GM19240 (cell line): ENCODE measurements at regions not wholly inside any gene's neighbourhood (a gene's known extent, or its start where the extent isn't known, plus 50 kb on each side); places are given as distances from the start of the nearest gene placed in this dataset.
"Not testable (repeated sequence)": the region's sequence is repeated elsewhere in the genome, so short reads cannot be mapped to it uniquely, and the experiment has no call there.

Source experiments
- DNase-seq: peaks from one replicate; pipeline ENCODE4 v3.0.0; 2011; ENCODE audit warnings: low spot score; ENCODE audit not compliant: insufficient read length

DNA sequence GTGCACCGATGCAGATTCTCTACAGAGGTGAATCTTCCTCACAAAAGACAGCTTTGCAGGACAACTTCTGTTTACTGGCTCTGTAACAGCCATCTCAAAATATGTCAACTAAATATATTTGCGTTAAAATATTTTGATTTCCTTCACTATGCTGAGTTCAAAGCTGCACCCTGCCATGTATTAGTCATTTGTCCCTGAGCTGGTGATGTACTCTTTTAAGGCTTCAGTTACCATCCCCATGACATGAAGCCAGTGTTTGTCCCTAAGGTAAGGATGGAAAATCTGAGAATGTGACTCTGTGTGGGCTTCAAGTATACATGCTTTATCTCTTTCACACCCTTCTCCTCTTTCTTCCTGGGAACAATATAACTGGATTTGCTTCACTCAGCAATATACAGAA, 70.2 kb upstream of the BTG3 start:
- no peak for DNase-seq

DNA sequence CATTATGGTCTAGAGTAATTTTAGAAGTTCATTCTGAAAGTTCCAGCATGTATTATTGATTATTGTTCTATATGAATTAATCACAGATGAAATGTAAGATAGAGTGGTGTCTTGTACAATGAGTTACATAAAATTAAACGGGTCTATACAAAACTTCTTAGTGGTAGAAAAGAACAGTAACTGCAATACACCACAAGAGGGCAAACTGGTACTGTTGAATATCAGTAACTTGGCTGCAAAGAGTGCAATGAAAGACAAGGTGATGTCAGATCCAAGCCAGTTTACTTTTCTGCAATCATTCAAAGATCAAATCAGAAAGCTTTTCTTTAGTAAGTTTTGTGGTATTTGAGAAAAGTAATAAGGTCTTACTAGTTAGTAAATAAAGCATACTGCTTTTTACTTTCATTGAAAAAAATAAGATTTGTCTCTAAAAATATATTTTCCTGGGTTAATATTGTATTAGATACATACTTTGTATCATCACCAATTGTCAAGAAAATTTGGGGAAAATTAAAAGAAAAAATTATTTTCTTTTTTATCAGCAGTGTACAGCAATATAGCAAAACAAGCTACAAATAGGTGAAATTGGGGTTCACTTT, 66.4 kb upstream of the BTG3 start:
- peak; percentile 45 for DNase-seq

DNA sequence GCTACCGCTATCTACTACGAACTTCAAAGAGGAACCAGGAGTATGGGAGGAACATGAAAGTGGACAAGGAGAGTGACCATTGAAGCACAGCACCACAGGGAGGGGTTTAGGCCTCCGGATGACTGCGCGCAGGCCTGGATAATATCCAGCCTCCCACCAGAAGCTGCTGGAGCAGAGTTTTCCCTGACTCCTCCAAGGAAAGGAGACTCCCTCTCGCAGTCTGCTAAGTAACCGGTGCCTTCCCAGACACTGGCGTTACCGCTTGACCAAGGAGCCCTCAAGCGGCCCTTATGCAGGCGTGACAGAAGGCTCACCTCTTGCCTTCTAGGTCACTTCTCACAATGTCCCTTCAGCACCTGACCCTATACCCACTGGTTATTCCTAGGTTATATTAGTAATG, 64.2 kb upstream of the BTG3 start:
- not testable (repeated sequence) for DNase-seq

DNA sequence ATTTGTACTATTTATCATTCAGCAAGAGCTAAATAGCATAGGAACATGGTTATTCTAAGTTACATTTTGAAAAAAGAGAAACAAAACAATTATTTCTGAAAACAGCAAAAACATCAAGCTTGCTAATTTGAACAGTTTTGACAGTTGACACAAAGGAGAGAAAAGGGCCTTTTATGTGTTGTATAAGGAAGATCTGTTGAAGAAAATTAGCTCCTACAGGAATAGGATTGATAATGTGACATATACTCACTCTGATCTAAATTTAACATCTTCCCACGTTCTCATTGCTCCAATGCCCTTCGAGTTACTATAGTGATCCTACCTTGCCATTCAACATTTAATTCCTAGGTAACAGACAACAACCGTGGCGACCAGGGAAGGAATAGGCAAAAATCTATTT, 61.4 kb upstream of the BTG3 start:
- no peak for DNase-seq

DNA sequence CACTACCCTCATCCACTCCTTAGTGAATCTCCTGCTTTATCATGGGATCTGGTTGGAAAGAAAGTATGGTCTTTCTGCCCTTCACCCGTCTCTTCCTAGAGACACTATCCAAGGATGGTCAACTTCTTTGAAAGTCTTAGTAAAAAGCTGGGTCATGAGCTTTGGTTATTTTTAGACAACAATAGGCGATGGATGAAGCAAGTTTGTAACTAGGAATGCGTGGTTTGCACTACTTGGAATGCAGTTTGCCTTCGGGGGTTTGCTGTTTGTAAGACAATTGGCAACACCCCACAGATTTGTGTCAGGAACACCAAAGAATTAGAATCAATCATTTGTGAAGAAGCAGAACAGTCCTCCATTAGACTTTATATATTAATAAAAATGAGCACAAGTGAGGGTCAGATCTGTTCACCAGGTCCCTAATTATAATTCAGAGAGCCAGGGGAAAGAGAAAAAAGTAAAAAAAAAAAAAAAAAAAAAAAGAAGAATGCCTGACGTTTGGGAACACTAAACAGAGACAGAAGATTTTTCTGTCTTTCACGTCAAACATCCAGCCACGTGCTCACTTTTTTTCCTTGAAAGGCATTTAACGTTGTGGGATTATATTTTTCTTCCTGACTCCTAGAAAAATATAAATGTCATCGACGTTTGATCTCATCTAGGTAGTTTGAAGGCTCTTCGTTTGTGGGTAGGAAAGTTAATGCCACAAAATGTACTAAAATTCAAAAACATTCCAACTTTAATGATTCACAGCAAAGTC, 60.7 kb upstream of the BTG3 start:
- no peak for DNase-seq

DNA sequence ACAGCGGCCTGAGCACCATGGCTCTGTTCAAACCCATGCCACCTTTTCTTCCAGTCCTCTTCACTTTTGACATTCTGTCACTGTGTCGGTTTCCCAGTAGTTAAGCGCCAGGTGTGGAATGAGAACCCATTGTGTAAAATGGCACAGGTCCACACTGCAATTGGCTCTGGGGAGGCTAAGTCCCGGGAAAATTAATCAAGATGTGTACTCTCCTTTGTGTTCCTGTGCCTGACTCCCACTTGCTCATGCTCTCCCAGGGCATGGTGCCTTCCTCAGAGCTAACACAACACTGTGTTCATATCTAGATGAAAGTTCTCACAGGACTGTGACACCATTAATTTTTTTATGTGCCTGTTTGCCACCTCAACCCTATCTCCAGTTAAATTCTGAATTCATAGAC, 59.0 kb upstream of the BTG3 start:
- no peak for DNase-seq

DNA sequence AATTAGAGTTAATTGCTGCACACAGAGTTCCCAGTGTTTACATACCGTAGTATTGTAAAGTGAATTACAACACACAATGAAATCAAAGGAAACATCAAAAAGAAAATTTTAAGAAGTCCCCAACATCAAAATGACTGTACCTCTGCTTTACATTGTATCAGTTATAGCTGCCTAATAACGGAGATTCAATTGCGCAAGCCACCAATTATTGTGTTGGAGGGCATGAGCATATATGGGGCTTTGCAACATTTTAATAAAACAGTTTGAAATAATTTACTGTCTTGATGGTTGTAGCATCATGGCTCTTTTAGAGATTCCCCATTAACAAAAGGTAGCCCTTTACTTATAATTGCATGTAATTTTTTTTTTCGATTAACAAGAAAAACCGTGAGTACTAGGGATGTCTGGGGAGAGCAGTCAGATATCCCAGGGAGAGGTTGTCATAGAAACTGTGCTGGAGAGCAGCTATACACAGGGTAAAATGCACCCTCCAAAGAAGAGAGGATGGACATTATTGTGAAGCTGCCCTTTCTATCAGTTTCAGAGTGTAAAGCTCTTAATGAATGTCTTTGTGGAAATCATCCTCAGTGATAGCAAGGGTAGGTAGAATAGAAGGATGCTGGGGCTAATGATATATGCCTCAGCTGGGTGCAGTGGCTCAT, 55.9 kb upstream of the BTG3 start:
- DNase-seq = no peak

DNA sequence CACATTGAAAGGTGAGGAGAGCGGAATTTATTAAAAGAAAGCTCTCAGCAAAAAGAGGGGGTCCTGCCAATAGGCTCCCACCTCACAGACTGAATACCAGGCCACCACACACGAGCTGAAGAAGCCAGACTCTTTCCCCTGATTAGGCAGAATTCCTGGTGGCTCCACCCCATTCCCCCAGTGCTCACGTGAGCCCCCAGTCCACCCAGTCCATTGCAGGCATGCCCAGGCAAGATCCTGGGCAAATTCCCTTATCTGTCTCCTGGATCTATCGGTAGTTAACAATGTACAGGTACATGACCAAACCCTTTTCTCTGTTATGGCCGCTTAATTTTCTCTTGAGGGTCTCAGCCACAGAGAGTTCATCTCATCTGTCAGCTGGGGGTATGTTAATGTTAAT, 54.6 kb upstream of the BTG3 start:
- DNase-seq = no peak
